Mammary epithelial cell (primary cell): ENCODE measurements at regions not wholly inside any gene's neighbourhood (a gene's known extent, or its start where the extent isn't known, plus 50 kb on each side); places are given as distances from the start of the nearest gene placed in this dataset.

Source experiments
- EZH2 ChIP-seq: IDR thresholded peaks from 2 replicates; pipeline ENCODE4 v1.6.1; 2012; ENCODE audit warnings: low read length, inconsistent platforms, borderline replicate concordance
- TF ChIP-seq, protein P1 (sequence below), 2 donors: IDR thresholded peaks in 1 of 2; conservative IDR thresholded peaks in 1 of 2; 2 replicates each; pipeline ENCODE4 v1.5.1; 2011 to 2012; ENCODE audit warnings: inconsistent platforms in 2 of 2, low read length in 2 of 2, mild to moderate bottlenecking in 2 of 2, control low read depth in 1 of 2, low read depth in 1 of 2; ENCODE audit not compliant: insufficient read depth in 1 of 2; ENCODE audit errors: extremely low read depth in 1 of 2

- TF ChIP-seq, protein P1, sequence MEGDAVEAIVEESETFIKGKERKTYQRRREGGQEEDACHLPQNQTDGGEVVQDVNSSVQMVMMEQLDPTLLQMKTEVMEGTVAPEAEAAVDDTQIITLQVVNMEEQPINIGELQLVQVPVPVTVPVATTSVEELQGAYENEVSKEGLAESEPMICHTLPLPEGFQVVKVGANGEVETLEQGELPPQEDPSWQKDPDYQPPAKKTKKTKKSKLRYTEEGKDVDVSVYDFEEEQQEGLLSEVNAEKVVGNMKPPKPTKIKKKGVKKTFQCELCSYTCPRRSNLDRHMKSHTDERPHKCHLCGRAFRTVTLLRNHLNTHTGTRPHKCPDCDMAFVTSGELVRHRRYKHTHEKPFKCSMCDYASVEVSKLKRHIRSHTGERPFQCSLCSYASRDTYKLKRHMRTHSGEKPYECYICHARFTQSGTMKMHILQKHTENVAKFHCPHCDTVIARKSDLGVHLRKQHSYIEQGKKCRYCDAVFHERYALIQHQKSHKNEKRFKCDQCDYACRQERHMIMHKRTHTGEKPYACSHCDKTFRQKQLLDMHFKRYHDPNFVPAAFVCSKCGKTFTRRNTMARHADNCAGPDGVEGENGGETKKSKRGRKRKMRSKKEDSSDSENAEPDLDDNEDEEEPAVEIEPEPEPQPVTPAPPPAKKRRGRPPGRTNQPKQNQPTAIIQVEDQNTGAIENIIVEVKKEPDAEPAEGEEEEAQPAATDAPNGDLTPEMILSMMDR (conservative IDR thresholded peaks at IDR 0.05 in 1 of 2, IDR thresholded peaks at IDR 0.05 in 1 of 2; ENCODE audit: extremely low read depth in 1 of 2, insufficient read depth in 1 of 2, low read depth in 1 of 2, low read length in 2 of 2) = no peak
- TF ChIP-seq EZH2 = no peak
These were observed 267.4 kb downstream of the ALG10 start for GRCh38 chr12:34289431-34290380.
